ENCODE measurements at regions not wholly inside any gene's neighbourhood (a gene's known extent, or its start where the extent isn't known, plus 50 kb on each side); places are given as distances from the start of the nearest gene placed in this dataset.
A peak's percentile ranks its signal among the peaks of the same experiment; 100 is the strongest.

- H3K27ac ChIP-seq (ENCODE audit: extremely low read depth, low read depth, low read length): no peak overlapping the region
- H3K4me3 ChIP-seq (ENCODE audit: low read depth, low read length): no peak overlapping the region
- no peaks in the 10 kb centered on the region for H3K4me1 ChIP-seq (ENCODE audit: control insufficient read depth, insufficient read depth, low read length)
- CTCF ChIA-PET: no interaction called here
- no peaks in the 10 kb centered on the region for H3K9me3 ChIP-seq (ENCODE audit: control insufficient read depth, insufficient read depth, low read depth, low read length)
- TF ChIP-seq ZFHX2 (tag by site-specific recombination; conservative IDR thresholded peaks at IDR 0.05) (peak; percentile 41; the same call in 1 of the 2 replicates), ZNF398 (tag by site-specific recombination; IDR thresholded peaks at IDR 0.05) (no peak)
- H3K36me3 ChIP-seq (ENCODE audit: control insufficient read depth in 2 of 2, insufficient read depth in 1 of 2, low read length in 2 of 2): no peaks in the 10 kb centered on the region
- POLR2A ChIA-PET: no interaction called here
Observed at GRCh38 chr18:49704334-49704733, 109.0 kb downstream of the ACAA2 start.

- POLR2A ChIA-PET: no interaction called here
- CTCF ChIA-PET: interaction anchor here (0.8 kb wide), 1 partner anchor 26 kb away, joined by 3 read pairs; no protein-coding TSS in a partner anchor
Observed at GRCh38 chr18:49701190-49701589, 112.1 kb downstream of the ACAA2 start.

More at GRCh38 chr18:49701190-49701589, 112.1 kb downstream of the ACAA2 start:
- TF ChIP-seq ZNF48 (tag by site-specific recombination; IDR thresholded peaks at IDR 0.05) (no peak), EGR2 (tag by site-specific recombination; IDR thresholded peaks at IDR 0.05; ENCODE audit: low read depth) (no peak), ZSCAN16 (tag by site-specific recombination; IDR thresholded peaks at IDR 0.05) (no peak), GLIS2 (tag by site-specific recombination; IDR thresholded peaks at IDR 0.05) (no peak), ZNF223 (tag by site-specific recombination; IDR thresholded peaks at IDR 0.05) (no peak), ZNF843 (tag by site-specific recombination; IDR thresholded peaks at IDR 0.05) (no peak), ZNF670 (tag by site-specific recombination; IDR thresholded peaks at IDR 0.05; ENCODE audit: low read depth) (no peak), ZBTB48 (tag by site-specific recombination; IDR thresholded peaks at IDR 0.05) (no peak), ZNF558 (tag by site-specific recombination; IDR thresholded peaks at IDR 0.05) (no peak), ZNF394 (tag by site-specific recombination; IDR thresholded peaks at IDR 0.05; ENCODE audit: borderline replicate concordance) (no peak), ZFP3 (tag by site-specific recombination; IDR thresholded peaks at IDR 0.05; ENCODE audit: low read depth) (no peak), YY1 (tag by site-specific recombination; IDR thresholded peaks at IDR 0.05) (no peak), MYNN (tag by site-specific recombination; IDR thresholded peaks at IDR 0.05; ENCODE audit: borderline replicate concordance) (no peak), ZSCAN30 (tag by site-specific recombination; IDR thresholded peaks at IDR 0.05) (no peak), ELK4 (IDR thresholded peaks at IDR 0.05; ENCODE audit: borderline replicate concordance, low read depth, low read length) (no peak), SCRT1 (tag by site-specific recombination; IDR thresholded peaks at IDR 0.05; ENCODE audit: borderline replicate concordance) (no peak)
- TF ChIP-seq, protein P1, sequence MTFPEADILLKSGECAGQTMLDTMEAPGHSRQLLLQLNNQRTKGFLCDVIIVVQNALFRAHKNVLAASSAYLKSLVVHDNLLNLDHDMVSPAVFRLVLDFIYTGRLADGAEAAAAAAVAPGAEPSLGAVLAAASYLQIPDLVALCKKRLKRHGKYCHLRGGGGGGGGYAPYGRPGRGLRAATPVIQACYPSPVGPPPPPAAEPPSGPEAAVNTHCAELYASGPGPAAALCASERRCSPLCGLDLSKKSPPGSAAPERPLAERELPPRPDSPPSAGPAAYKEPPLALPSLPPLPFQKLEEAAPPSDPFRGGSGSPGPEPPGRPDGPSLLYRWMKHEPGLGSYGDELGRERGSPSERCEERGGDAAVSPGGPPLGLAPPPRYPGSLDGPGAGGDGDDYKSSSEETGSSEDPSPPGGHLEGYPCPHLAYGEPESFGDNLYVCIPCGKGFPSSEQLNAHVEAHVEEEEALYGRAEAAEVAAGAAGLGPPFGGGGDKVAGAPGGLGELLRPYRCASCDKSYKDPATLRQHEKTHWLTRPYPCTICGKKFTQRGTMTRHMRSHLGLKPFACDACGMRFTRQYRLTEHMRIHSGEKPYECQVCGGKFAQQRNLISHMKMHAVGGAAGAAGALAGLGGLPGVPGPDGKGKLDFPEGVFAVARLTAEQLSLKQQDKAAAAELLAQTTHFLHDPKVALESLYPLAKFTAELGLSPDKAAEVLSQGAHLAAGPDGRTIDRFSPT (tag by site-specific recombination; IDR thresholded peaks at IDR 0.05): no peak
- TF ChIP-seq, protein P2, sequence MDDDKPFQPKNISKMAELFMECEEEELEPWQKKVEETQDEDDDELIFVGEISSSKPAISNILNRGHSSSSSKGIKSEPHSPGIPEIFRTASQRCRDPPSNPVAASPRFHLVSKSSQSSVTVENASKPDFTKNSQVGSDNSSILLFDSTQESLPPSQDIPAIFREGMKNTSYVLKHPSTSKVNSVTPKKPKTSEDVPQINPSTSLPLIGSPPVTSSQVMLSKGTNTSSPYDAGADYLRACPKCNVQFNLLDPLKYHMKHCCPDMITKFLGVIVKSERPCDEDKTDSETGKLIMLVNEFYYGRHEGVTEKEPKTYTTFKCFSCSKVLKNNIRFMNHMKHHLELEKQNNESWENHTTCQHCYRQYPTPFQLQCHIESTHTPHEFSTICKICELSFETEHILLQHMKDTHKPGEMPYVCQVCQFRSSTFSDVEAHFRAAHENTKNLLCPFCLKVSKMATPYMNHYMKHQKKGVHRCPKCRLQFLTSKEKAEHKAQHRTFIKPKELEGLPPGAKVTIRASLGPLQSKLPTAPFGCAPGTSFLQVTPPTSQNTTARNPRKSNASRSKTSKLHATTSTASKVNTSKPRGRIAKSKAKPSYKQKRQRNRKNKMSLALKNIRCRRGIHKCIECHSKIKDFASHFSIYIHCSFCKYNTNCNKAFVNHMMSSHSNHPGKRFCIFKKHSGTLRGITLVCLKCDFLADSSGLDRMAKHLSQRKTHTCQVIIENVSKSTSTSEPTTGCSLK (tag by site-specific recombination; IDR thresholded peaks at IDR 0.05): no peak
- TF ChIP-seq, protein P3, sequence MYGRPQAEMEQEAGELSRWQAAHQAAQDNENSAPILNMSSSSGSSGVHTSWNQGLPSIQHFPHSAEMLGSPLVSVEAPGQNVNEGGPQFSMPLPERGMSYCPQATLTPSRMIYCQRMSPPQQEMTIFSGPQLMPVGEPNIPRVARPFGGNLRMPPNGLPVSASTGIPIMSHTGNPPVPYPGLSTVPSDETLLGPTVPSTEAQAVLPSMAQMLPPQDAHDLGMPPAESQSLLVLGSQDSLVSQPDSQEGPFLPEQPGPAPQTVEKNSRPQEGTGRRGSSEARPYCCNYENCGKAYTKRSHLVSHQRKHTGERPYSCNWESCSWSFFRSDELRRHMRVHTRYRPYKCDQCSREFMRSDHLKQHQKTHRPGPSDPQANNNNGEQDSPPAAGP (tag by site-specific recombination; IDR thresholded peaks at IDR 0.05): no peak
- no peaks in the 10 kb centered on the region for H3K9me3 ChIP-seq (ENCODE audit: control insufficient read depth, insufficient read depth, low read depth, low read length)
- H3K36me3 ChIP-seq (ENCODE audit: control insufficient read depth in 2 of 2, insufficient read depth in 1 of 2, low read length in 2 of 2): no peaks in the 10 kb centered on the region
- no peak overlapping the region for H3K4me3 ChIP-seq (ENCODE audit: low read depth, low read length)
- no peak overlapping the region for H3K27ac ChIP-seq (ENCODE audit: extremely low read depth, low read depth, low read length)
- H3K4me1 ChIP-seq (ENCODE audit: control insufficient read depth, insufficient read depth, low read length): no peaks in the 10 kb centered on the region; the same call in 1 of the 2 replicates

Data from HEK293 (cell line).